ENCODE measurements at regions not wholly inside any gene's neighbourhood (a gene's known extent, or its start where the extent isn't known, plus 50 kb on each side); places are given as distances from the start of the nearest gene placed in this dataset.
"Not testable (repeated sequence)": the region's sequence is repeated elsewhere in the genome, so short reads cannot be mapped to it uniquely, and the experiment has no call there.

DNA sequence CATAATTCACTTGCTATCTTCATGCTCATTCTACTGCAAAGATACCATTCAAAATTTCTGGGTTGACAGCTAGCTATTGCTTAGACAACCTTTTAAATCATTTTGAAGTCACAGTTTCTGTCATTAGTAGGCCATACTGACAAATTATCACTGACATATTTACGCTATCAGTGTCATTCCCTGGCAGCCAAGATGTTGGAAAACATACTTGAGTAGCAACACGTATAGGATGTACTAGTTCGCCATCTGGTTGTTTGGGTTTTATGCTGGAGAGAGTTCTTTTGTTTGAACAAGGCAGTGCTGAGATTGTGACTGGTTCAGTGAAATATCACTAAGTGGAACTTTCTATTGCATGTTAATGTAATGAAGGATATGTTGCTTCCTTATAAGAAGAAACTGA, 621.9 kb downstream of the DTWD2 start:
- no peak for DNase-seq

DNA sequence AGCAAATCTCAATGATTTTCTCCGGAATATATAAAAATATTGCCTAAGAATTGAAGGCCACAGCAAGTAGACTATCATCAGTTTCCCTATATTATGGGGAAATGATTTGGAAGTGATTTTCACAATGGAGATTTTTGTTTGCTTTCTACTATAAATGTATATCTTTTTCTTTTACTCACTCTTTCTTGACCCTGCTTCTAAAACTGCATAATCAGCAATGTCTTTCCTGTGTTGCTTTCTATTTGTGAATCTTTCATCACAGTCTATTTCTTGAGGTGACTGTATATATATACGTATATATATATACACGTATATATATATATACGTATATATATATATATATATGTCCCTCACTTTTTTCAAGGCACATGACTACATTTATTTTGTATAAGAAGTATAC, 622.6 kb downstream of the DTWD2 start:
- DNase-seq, result no peak

DNA sequence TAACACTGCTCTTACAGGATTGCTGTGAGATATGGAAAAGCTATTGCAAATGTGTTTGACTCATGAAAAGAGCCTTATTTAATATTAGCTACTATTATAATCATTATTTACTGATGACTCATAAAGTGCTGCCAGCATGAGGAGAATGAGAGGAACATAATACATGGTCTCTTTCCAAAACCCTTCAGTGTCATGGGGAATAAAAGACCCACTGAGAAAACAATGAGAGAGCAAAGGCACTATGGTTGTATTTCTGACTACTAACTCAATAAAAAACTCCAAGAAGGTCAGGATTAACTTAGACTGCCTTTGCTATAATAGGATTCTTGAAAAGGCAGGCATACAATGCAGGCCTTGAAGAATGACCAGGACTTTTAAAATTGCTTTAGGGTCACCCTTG, 633.5 kb downstream of the DTWD2 start:
- no peak for DNase-seq

DNA sequence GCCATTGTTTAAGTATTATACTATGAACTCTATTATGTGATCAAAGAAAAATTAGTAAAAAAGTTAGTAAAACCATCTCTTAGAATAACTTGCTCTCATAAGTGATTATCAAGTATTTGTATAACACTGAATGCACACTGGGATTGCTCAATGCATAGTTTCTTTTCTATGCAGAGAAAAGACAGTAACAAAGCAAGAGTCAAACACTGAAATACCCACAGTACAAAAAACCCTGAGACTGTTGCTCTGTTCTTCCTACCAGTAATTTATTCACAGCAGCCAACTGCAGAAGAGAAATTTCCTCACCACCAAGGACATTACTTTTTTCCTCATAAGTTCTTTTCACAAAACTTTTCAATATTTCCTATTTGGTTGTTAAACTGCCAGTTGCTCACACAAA, 634.4 kb downstream of the DTWD2 start:
- DNase-seq, result no peak

DNA sequence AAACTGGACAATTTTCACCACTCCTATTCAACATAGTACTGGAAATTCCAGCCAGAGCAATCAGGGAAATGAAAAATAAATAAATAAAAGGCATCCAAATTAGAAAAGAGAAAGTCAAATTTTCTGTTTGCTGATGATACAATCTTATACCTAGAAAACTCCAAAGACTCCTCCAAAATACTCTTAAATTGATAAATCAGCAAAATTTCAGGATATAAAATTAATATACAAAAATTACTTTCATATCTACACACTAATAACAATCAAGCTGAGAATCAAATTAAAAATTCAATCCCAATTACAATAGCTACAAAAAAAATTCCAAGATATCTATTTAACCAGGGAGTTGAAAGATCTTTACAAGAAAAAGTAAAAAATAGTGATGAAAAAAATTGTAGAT, 651.9 kb downstream of the DTWD2 start:
- DNase-seq, result no peak

DNA sequence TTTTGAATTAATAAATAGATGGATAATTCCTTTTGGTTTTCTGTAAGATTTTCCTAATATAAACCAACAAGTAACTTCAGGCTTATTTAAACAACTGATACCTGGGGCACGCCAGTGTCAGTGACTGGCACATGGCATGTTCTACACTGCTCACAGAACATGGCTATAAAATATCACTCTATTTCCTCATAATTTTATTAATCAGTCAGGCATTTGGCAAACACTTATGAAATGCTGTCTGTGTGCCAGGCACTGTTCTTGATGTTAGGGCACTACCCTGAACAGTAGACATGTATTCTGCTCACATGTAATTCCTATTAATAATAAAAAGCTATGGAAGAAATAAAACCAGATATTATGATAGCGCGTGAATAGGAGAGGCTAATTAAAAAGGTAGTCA, 661.0 kb downstream of the DTWD2 start:
- DNase-seq, result no peak

DNA sequence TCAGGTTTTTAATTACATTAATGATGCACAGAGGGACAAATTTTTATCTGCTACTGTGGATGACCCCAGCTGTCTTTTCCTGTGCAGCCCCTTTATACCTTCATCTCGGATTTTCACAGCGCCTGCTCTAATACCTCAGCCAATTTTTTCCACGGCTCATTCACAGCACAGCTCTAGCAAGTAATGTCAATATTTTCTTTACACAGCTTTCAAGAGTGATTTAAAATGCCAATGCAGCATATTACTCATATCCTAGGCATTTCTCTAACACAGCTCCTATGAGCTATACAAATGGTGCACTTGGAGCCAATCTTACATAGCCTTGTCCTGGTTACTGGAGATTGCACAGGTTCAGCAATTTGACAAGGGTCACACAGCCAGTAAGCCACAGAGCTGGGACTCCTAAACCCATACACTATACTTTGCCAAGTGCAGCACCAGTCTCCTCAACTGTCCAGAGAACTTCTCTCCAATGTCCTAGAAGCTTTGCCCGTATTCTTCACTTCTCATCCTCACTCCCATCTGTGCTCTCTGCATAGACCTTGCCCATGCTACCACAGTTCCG, 661.8 kb downstream of the DTWD2 start:
- no peak for DNase-seq

DNA sequence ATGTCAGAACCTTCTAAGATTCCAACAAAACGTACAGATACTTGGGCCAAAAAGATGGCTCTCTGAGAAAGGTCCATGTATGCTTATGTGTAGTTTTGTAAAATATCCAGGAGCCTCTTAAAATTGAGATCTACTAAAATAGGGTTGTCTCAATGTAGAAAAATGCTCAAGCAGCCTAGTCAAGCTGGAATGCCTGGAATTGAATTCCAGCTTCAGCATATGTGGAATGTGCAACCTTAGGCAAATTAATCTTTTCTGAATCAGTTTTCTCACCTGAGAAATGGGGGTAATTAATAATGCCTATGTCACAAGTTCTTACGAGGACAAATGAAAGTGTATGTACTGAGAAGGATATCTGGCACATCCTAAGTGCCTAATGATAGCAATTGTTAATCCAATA, 662.4 kb downstream of the DTWD2 start:
- no peak for DNase-seq

DNA sequence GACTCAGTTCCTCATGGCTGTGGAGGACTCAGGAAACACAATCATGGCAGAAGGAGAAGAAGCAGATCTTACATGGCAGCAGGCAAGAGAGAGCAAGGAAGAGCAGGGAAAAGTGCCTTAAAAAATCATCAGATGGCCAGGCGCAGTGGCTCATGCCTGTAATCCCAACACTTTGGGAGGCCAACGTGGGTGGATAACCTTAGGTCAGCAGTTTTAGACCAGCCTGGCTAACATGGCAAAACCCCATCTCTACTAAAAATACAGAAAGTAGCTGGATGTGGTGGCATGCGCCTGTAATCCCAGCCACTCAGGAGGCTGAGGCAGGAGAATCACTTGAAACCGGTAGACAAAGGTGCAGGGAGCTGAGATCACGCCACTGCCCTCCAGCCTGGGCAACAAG, 664.6 kb downstream of the DTWD2 start:
- DNase-seq, result not testable (repeated sequence)

DNA sequence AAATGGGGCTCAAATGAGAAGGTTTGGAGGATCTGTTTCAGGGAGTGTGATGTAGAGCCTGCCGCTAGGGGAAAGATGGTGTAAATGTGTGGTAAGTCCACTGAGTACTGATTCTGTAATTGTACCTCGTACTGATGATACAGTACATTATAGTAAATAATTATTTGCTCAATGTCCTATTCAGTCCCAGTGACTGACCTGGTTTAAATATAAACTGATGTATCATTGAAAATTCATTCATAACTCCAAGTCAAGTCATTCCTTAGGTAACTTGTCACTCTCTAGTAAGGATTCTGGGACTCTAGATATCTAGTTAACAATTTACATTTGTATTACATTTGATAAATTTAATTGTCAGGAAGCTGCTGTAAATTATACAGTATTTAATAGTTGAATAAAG, 667.3 kb downstream of the DTWD2 start:
- DNase-seq, result no peak

DNA sequence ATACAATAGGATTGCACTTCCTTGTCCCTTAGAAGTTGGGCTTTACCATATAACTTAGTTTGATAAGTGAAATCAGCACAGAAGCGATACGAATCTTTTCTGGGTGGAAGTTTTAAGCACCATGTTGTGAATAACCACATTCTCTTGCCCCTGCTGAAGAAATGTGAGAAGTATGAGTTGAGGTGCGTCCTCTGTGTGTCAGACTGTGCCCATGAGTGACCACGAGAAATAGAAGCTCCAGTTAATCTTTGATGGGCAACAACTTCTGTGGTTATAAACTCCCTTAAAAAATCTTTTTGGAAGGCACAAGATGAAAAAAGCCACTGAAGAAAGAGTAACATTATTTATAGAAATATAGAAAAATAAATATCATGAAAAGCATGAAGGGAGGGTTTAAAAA, 668.2 kb downstream of the DTWD2 start:
- no peak for DNase-seq

DNA sequence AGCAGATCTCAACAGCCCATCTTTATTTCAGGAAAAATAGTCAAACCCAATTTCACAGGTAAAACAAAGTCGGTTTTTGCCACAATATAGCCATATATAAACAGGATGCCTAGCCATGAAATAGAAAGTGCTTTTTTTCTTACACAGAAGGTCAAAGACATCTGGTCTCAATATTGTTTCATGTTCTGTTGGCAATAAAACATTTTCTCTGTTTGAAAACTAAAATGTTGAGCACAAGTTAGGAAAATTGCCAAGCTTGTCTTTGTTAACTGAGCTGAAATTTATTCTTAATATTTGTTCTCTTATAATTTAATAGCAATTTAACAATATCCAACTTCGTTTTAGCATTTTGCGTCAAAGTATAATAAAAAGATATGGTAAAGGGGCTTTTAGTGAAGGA, 673.4 kb downstream of the DTWD2 start:
- no peak for DNase-seq

DNA sequence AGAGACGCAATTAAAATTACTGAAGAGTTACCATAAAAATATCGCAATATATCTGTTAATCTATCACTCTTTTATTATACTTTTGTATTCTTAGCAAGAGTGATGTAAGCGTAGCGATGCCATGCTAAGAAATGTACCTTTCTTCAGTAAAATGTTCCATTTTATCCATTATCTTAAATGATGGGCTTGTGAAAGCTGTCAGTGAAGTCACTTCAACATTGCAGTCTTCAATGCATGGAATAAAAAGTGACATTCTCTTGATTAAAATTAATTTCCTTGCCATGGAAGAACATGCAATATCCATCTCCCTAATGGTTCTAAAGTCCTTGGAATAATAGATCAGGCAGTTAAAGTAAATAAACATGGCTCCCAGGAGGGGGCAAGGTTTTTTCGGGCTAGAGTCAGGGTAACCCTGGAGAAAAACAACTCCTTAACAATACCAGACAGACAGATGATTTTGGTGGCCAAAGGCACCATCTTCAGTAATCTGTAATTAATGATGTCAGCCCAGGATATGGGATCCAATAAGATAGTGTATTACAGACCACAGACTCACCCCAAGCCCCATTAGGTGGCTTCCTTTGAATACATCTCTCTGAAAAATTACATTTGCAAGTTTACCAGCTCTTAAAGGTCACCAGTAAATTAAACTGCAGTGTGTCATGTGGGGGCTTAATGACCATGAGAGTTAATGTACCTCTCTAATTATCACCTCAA, 677.1 kb downstream of the DTWD2 start:
- no peak for DNase-seq

DNA sequence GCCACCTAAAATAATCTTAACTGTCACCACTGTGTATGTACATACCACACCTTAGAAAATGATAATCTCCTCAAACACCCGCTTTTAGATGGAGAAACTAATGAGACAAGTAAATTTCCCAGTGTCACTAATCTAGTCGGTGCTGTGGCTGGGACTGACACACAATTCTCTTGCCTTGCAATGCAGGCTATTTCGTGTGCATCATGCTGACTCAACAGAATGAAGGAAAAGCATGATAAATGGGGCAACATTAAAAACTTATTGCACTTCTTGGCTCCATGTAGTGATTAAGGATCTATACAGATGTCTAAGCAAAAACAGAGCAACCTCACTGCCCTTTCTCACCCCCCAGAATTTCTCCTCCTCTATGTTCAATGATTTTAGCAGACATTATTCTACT, 677.9 kb downstream of the DTWD2 start:
- DNase-seq, result no peak

DNA sequence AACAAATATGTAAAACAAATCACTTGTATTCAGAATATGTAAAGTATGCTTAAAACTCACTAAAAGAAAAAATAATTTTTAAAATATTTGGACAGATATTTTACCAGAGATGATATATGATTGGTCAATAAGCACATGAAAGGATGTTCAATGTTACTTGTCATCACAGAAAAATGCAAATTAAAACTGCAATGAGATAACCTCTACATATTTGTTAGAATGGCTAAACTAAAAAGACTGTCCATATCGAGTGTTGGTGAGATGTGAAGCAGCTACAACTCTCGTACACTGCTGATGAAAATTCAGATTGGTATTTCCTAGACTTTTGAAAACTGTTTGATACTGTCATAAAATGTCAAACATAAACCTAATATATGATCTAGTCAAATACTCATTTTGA, 685.1 kb downstream of the DTWD2 start:
- DNase-seq, result no peak

DNA sequence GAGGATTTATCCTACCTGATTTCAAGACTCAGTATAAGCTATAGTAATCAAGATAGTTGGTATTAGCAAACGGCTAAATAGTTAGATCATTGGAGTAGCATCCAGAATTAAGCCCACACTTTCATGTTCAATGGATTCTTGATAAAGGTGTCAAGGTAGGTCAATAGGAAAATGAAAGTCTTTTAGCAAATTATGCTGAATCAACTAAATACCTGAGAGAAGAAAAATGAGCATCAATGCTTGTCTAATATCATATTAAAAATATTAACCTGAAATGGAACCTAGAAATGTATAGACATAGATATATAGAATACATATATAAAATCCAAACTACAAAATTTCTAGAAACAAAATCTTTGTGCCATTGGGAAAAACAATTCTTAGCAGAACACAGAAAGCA, 685.6 kb downstream of the DTWD2 start:
- no peak for DNase-seq

DNA sequence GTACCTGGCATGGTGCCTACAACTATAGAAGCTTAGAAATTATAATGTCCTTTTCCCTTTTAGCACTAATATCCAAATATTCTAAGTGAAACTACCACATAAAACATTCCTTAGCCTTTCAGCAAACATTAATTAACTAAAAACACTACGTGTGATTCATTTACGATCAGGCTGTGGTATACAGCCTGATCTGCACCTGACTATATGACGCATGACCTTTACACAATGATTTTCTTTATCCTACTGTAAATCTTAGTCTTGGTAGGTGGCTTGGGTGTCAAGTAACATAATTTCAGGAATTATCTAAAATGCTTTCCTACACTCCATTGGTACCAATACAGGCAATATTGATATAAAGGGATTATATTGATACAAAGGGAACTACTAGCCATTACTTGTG, 686.7 kb downstream of the DTWD2 start:
- DNase-seq, result no peak

DNA sequence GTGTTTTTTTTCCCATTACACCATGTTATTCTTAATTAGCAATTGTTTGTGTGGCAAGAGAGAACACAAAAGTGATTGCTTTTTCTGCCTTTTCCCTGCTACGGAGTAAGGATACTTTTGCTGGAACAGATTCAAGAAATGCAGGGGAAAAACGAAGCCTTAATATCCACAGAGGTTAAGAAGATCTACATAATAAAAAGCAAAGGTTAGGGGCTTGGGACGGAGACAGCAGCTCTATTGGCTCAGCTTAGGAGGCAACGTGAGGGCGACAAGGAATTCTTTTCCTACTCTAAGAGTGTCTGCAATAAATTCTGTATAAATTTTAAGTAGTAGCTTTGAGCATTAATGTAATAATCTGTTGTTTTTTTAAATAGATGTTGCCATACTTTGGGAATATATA, 693.3 kb downstream of the DTWD2 start:
- DNase-seq, result no peak

DNA sequence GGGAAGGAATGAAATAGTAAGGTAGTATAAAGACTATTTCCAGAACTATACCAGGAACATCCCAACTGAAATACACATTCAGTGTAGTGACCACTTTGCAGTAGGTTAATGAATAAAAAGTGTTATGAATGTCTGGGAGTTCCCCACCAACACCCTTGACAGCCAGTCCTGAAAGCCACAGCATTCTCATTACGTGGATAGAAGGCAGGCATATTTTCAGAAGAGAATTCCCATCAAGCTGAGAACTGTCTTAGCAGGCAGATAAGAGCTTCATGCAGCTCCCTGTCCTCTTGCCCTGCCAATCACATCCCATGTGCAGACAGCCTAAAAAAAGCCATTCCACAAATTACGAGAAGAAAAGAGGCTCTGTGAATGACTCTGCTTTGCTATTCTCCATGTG, 695.0 kb downstream of the DTWD2 start:
- no peak for DNase-seq

DNA sequence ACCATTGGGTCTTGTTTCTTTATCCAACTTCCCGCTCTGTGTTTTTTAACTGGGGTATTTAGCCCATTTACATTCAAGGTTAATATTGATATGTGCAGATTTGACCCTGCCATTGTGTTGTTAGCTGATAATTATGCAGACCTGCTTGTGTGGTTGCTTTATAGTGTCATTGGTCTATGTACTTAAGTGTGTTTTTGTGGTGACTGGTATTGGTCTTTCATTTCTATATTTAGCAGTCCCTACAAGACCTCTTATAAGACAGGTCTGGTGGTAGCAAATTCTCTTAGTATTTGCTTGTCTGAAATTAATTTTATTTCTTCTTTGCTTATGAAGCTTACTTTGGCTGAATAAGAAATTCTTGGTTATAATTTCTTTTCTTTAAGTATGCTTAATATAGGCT, 698.1 kb downstream of the DTWD2 start:
- DNase-seq, result no peak

DNA sequence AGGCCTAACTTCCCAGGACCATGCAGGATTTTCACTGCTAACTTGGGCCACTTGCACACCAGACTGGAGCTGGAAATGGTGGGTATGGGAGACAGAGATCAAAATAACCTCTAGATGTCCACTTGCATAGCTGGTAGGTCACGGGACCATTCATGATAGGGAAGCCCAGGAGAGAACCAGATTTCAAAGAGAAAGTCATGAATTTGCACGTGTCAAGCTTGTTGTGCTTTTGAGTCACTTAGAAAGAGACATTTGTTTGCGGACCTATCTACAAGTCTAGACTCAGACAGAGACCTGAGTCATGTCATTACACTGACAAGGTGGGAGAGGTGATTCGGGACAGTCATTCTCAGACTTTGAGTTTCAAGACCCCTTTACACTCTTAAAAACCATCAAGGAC, 704.1 kb downstream of the DTWD2 start:
- not testable (repeated sequence) for DNase-seq

DNA sequence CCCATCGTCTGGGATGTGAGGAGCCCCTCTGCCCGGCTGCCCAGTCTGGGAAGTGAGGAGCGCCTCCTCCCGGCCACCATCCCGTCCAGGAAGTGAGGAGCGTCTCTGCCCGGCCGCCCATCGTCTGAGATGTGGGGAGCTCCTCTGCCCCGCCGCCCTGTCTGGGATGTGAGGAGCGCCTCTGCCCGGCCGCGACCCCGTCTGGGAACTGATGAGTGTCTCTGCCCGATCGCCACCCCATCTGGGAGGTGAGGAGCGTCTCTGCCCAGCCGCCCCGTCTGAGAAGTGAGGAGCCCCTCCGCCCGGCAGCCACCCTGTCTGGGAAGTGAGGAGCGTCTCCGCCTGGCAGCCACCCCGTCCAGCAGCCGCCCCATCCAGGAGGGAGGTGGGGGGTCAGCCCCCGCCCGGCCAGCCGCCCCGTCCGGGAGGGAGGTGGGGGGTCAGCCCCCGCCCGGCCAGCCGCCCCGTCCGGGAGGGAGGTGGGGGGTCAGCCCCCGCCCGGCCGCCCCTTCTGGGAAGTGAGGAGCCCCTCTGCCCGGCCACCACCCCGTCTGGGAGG, 705.8 kb downstream of the DTWD2 start:
- not testable (repeated sequence) for DNase-seq

DNA sequence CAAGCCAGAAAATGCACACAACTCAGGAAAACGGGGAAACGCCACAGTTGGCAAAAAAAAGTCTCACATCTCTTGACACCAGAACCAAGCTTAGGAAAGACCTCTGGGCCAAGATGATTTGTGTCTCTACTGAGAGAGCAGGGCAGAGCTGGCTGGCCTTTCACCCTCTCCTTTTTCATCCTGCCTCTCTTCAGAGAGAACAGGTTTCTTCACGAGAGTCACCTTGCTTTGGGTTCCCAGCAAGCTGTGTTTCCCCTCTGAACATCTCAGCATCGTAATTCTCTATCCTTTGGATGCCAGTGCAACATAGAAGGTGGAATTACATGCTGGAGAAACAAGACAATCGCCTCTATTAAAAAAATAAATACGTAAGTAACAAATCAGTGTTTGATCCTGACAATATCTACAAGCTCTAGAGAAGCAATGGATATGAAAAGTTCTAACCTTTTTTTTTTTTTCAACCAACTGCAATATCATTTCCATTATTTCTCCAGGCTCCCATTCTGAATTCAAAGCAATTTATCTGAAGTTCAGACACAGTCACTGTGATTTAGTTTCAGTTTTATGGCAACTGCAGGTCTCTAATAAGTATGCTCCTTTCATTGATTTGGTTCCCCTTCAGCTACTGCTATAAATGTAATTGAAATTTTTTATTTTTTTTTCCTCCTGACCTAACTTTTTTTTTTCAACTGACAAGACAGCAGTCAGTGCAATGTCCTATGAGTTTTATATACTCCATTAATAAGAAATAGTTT, 708.6 kb downstream of the DTWD2 start:
- no peak for DNase-seq

DNA sequence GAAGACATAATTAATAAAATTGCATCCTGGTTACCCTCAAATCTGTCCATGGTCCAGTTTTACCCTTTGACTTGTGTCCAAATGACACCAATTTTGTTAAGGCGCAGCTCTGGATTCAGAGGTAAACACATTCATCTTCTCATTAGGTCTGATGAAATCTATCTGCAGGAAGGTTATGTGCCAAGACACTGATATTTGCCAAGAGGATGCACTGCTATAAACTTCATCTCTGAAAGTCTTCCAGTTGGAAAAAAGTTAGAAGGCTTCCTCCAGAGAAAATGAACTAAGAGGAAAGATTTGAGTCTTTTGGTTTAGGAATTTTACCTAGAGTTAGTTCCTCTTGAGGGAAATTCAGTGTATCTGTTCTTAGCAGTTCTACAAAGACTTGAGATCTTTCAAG, 717.8 kb downstream of the DTWD2 start:
- no peak for DNase-seq

All from left hindlimb (tissue), 1 donor.